ENCODE measurements at regions not wholly inside any gene's neighbourhood (a gene's known extent, or its start where the extent isn't known, plus 50 kb on each side); places are given as distances from the start of the nearest gene placed in this dataset.
"Not testable (repeated sequence)": the region's sequence is repeated elsewhere in the genome, so short reads cannot be mapped to it uniquely, and the experiment has no call there.

GRCh38 chr11:11220786-11221185, 132.3 kb downstream of the CSNK2A3 start:
- no peak for DNase-seq (ENCODE audit: low spot score)

- DNase-seq (ENCODE audit: low spot score), result peak; percentile 71
These were observed 134.4 kb downstream of the CSNK2A3 start for GRCh38 chr11:11218629-11218986.

- peak; percentile 55 for DNase-seq (ENCODE audit: low spot score)
These were observed 135.0 kb downstream of the CSNK2A3 start for GRCh38 chr11:11217929-11218628.

GRCh38 chr11:11217289-11217928, 135.6 kb downstream of the CSNK2A3 start:
- DNase-seq (ENCODE audit: low spot score), result no peak

GRCh38 chr11:11215944-11216343, 137.1 kb downstream of the CSNK2A3 start:
- DNase-seq (ENCODE audit: low spot score), result no peak

- peak; percentile 57 for DNase-seq (ENCODE audit: low spot score)
These were observed 137.8 kb downstream of the CSNK2A3 start for GRCh38 chr11:11215058-11215815.

GRCh38 chr11:11213117-11213516, 139.9 kb downstream of the CSNK2A3 start:
- no peak for DNase-seq (ENCODE audit: low spot score)

- DNase-seq (ENCODE audit: low spot score), result no peak
These were observed 141.2 kb downstream of the CSNK2A3 start for GRCh38 chr11:11211888-11212287.

GRCh38 chr11:11211186-11211585, 141.9 kb downstream of the CSNK2A3 start:
- DNase-seq (ENCODE audit: low spot score), result no peak

- no peak for DNase-seq (ENCODE audit: low spot score)
These were observed 142.6 kb downstream of the CSNK2A3 start for GRCh38 chr11:11210446-11210845.

GRCh38 chr11:11209967-11210366, 143.1 kb downstream of the CSNK2A3 start:
- no peak for DNase-seq (ENCODE audit: low spot score)

- no peak for DNase-seq (ENCODE audit: low spot score)
These were observed 144.1 kb downstream of the CSNK2A3 start for GRCh38 chr11:11208994-11209393.

GRCh38 chr11:11207428-11207827, 145.6 kb downstream of the CSNK2A3 start:
- DNase-seq (ENCODE audit: low spot score), result no peak

GRCh38 chr11:11206484-11206883, 146.6 kb downstream of the CSNK2A3 start:
- no peak for DNase-seq (ENCODE audit: low spot score)

- no peak for DNase-seq (ENCODE audit: low spot score)
These were observed 150.2 kb downstream of the CSNK2A3 start for GRCh38 chr11:11202885-11203284.

GRCh38 chr11:11201302-11201701, 151.7 kb downstream of the CSNK2A3 start:
- not testable (repeated sequence) for DNase-seq (ENCODE audit: low spot score)

- DNase-seq (ENCODE audit: low spot score), result no peak
These were observed 160.5 kb downstream of the CSNK2A3 start for GRCh38 chr11:11192541-11192940.

- DNase-seq (ENCODE audit: low spot score), result no peak
These were observed 163.5 kb downstream of the CSNK2A3 start for GRCh38 chr11:11189506-11189905.

GRCh38 chr11:11186249-11186648, 166.8 kb downstream of the CSNK2A3 start:
- no peak for DNase-seq (ENCODE audit: low spot score)

GRCh38 chr11:11182261-11182660, 170.8 kb downstream of the CSNK2A3 start:
- no peak for DNase-seq (ENCODE audit: low spot score)

GRCh38 chr11:11178671-11179638, 174.1 kb downstream of the CSNK2A3 start:
- DNase-seq (ENCODE audit: low spot score), result no peak
